ENCODE measurements at regions not wholly inside any gene's neighbourhood (a gene's known extent, or its start where the extent isn't known, plus 50 kb on each side); places are given as distances from the start of the nearest gene placed in this dataset.
"Not testable (repeated sequence)": the region's sequence is repeated elsewhere in the genome, so short reads cannot be mapped to it uniquely, and the experiment has no call there.

DNA sequence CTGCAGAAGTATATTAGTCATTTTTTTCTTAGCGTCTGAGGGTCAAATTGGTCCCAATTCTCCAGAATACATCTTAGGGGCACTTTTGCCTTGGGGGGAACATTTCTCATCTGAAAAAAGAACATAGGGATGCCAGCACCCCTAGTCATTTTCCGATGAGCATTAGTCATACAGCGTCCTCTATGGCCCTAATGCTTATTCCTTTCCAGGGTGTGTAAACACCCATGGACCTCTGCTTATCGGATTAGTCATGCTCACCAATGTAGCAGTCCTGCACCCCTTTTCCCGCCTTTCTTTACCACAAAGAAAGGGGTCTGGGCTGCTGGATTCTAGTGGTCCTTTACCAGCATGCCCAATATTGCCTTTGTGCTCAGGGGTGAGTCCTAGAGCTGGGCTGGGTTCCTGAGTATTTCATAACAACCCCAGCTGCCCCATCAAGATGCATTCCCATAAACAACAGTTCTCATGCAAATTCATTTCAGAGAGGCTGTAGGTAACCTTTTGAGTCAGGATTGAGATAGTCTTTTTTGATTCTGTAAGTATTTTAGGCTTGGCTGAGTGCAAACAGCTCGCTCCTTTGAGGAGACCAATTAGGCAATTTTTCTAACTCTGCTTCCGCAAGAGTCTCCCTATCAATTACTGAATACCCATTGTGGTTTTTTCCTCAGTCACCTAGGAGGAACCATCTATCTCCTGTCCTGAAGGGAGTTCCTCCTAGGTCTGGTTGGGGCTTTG, 142.4 kb upstream of the EPHA6 start:
- H3K27me3 ChIP-seq; H3K4me1 ChIP-seq; H3K9me3 ChIP-seq (replicated peaks); H3K4me3 ChIP-seq; H3K36me3 ChIP-seq: not testable (repeated sequence)
- peak overlapping the region; percentile 80 for H3K27ac ChIP-seq
- peak; percentile 65 to 70 for DNase-seq

DNA sequence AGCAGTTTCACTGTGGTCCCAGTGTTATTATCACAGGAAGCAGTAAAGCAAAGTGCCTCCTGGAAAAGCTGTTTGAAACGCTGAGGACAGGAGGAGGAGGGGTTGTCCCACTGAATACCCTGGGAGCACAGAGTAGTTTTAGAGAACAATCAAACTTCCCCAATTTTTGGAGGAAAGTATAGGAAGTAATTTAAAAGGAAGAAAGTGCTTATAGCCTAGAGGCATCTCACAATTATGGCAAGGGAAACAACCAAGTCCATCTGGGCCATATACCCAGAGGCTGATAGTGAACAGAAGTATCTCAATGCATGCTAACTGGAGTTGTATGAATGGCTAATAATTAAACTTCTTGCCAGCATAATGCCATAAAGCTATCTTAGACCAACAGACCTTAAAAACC, 137.2 kb upstream of the EPHA6 start:
- DNase-seq, result no peak
- no peak overlapping the region for H3K4me3 ChIP-seq
- H3K36me3 ChIP-seq, result no peaks in the 10 kb centered on the region
- H3K27me3 ChIP-seq, result no peaks in the 10 kb centered on the region
- no peak overlapping the region for H3K27ac ChIP-seq
- H3K4me1 ChIP-seq, result peaks cover 4% of the 10 kb centered on the region
- no peaks in the 10 kb centered on the region for H3K9me3 ChIP-seq (replicated peaks)

DNA sequence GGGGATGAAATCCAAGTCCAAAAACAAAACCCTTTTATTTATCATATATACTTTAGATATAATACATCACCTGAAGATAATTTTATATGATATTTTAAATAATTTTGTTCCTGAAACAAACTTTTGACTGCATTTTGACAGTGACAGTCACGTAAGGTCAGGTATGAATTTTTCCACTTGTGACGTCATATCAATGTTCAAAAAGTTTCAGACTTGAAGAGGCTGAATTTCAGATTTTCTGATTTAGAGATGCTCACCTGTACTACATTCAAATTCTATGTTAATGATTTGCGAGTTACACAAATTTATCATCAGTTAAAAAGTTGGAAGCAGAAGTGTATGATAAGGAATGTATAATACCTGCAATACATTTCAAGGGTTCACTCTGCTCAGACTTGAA, 136.1 kb upstream of the EPHA6 start:
- H3K27ac ChIP-seq, result no peak overlapping the region
- no peaks in the 10 kb centered on the region for H3K9me3 ChIP-seq (replicated peaks)
- no peak overlapping the region for H3K4me3 ChIP-seq
- H3K4me1 ChIP-seq, result no peaks in the 10 kb centered on the region
- DNase-seq, result no peak
- H3K27me3 ChIP-seq, result 0 out of 2 replicates have a peak, but pooled peaks cover under 1% of the 10 kb centered on the region
- no peaks in the 10 kb centered on the region for H3K36me3 ChIP-seq

DNA sequence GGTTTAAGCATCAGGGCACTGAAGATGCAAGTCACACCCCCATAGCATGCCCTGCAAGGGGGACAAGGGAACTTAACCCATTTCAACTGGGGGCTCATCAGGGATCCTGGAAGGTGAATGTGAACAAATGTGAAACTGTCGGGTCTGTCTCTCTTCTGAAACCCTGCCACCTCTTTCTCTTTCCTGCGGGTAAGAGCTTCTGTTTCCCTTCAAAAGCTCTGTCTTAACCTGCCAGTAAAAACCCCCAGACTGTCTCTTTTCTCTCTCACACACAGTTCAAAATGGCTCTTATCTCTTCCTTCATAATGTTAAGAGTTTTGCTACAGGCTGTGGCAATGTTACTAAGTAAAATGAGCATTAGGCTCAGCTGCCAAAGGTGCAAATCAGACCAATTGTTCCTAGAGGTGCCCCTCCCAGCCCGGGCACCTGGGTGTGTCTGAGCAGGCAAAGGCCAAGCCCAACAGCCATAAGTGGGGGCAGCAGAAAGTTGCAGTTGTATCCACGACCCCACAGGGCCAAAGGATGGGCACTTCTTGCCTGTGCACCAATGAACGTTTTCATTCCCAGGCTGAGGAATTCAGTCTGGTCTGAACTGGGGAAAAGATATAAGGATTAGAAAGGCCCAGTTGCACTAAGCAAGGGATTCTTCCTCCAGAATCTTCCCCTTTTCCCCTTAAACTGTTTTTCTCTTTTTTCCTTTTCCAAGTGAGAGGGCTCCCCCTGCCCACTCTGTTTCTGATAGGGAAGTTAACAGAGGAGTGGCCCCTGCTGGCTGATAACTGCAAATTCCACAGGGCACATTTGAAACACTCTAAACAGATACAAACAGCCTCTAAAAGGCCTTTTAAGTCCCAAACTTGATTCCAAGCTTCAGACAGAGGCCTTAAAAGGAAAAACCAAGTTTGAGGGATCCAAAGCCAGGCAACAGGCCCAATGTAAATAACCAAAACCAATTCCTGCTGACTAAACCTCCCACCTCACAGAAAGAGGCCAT, 113.8 kb upstream of the EPHA6 start:
- peak in 1 of 2 experiments; percentile 20 for DNase-seq
- H3K9me3 ChIP-seq (replicated peaks), result no peaks in the 10 kb centered on the region
- no peaks in the 10 kb centered on the region for H3K4me1 ChIP-seq
- H3K27me3 ChIP-seq, result no peaks in the 10 kb centered on the region
- no peaks in the 10 kb centered on the region for H3K36me3 ChIP-seq
- H3K27ac ChIP-seq, result no peak overlapping the region
- no peak overlapping the region for H3K4me3 ChIP-seq

DNA sequence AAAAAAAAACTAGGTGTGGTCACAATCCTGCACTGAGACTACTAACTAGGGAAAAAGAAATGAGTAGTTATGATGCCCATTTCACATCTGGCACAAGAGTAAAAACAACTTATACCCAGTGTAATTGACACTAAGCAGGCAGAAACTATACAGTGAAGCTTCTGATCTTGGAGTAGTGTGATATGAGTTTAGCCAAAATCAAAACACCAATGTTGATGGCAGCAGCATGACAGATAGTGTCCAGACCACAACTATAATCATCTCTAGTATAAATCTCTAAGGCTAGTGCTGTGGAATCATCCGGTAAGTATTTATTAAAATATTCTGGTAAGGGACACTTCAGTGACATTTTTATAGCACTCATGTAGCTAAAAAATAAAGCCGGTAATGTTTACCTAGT, 108.5 kb upstream of the EPHA6 start:
- Histone ChIP-seq H3K27me3 (no peaks in the 10 kb centered on the region), H3K4me3 (no peak overlapping the region), H3K36me3 (no peaks in the 10 kb centered on the region), H3K9me3 (replicated peaks) (no peaks in the 10 kb centered on the region), H3K27ac (no peak overlapping the region), H3K4me1 (no peaks in the 10 kb centered on the region)
- no peak for DNase-seq

DNA sequence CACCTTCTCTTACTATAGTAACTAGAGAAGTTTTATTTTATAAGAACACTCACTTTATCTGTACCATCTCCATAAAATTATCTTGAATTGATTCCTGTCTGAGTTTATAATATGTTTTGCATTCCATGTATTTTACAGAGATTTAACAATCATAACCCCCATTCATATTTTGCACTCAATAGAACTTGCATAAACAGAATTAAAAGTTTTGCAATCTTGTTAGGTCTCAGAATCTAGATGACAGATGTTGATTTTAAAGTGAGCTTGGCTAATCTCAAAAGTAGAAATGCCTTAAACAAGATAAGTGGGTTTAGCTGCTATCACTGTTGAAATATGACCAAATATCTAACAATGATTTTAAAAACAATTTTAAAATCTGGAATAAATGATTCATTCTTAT, 107.9 kb upstream of the EPHA6 start:
- H3K4me1 ChIP-seq, result no peaks in the 10 kb centered on the region
- no peak for DNase-seq
- H3K9me3 ChIP-seq (replicated peaks), result no peaks in the 10 kb centered on the region
- no peak overlapping the region for H3K4me3 ChIP-seq
- H3K36me3 ChIP-seq, result no peaks in the 10 kb centered on the region
- no peak overlapping the region for H3K27ac ChIP-seq
- H3K27me3 ChIP-seq, result no peaks in the 10 kb centered on the region

DNA sequence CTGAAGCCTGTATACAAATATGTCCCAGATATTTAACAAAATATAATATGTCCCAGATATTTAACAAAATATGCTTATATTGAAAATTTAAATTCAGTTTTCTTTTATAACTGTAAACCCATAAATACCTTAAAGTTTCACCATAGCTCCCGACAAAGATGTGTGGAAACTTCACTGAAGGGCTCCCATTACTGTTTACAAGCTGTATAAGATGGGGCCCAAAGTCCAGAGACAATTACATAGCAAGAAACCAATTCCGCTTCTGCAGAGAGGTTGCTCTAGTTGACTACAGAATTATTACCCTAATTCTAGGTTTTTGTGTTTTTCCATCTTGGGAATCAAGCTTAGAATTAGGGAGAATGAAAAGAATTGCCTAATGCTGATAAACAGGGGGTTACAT, 102.6 kb upstream of the EPHA6 start:
- Histone ChIP-seq H3K27ac (no peak overlapping the region), H3K9me3 (replicated peaks) (no peaks in the 10 kb centered on the region), H3K36me3 (no peaks in the 10 kb centered on the region), H3K4me3 (no peak overlapping the region), H3K4me1 (no peaks in the 10 kb centered on the region), H3K27me3 (no peaks in the 10 kb centered on the region)
- no peak for DNase-seq

DNA sequence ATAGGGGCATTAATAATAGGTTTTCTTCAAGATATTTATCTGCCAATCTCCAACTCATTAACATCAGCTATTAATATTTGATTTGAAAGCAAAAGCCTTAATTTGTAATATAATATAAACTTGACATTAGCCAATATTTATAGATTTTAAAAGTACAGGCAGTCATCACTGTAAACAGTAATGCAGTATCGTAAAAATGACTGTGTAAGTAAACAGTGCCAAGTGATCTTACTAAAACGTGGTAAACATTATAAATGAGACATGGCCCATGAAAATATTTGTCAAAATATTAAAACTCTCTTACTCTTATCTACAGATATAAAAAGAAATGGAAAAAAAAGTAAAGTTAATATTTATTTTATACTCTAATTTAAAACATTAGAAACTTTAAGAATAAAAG, 101.6 kb upstream of the EPHA6 start:
- Histone ChIP-seq H3K4me3 (no peak overlapping the region), H3K27ac (no peak overlapping the region), H3K4me1 (no peaks in the 10 kb centered on the region), H3K9me3 (replicated peaks) (no peaks in the 10 kb centered on the region), H3K27me3 (no peaks in the 10 kb centered on the region), H3K36me3 (no peaks in the 10 kb centered on the region)
- no peak for DNase-seq

DNA sequence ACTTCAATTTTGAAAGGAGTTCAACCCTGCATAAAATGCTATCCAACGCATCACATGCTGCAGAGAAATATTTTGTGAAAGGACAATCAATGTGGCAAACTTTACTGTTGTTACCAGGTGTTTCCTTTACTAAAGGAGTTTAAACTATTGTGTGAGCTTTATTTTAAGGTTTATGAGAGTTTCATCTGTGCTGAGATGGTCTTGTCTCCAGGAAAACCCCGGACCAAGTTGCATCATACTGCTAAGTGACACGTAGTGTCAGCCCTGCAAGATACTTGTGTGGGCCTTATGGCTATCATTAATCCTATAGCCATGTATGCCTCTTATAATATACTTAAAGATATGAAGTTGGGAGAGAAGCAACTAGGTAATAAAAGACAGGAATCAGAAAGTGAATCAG, 94.5 kb upstream of the EPHA6 start:
- no peak for DNase-seq

DNA sequence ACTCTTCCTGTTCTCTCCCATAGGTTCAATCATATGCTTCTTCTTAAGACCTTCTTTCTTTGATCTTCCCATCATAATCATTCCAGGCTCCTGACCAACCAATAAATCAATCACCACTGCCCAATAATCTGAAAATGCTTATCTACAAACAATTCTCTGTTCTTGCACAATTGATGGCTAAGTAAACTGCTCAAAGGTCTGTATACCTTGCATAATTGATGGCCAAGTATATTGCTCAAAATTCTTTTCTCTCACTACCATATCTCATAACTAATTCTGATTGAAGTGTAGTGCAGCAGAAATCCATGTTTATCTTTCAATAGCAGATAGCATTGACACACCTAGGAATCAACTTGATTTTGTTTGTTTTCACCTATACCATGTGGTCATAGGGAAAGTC, 83.4 kb upstream of the EPHA6 start:
- no peaks in the 10 kb centered on the region for H3K4me1 ChIP-seq
- H3K36me3 ChIP-seq, result no peaks in the 10 kb centered on the region
- no peaks in the 10 kb centered on the region for H3K27me3 ChIP-seq
- H3K27ac ChIP-seq, result no peak overlapping the region
- H3K9me3 ChIP-seq (replicated peaks), result no peaks in the 10 kb centered on the region
- DNase-seq, result no peak
- no peak overlapping the region for H3K4me3 ChIP-seq

More for the DNA sequence above, 94.5 kb upstream of the EPHA6 start:
- Histone ChIP-seq H3K4me1 (no peaks in the 10 kb centered on the region), H3K27me3 (no peaks in the 10 kb centered on the region), H3K4me3 (no peak overlapping the region), H3K36me3 (no peaks in the 10 kb centered on the region), H3K9me3 (replicated peaks) (no peaks in the 10 kb centered on the region), H3K27ac (no peak overlapping the region)

DNA sequence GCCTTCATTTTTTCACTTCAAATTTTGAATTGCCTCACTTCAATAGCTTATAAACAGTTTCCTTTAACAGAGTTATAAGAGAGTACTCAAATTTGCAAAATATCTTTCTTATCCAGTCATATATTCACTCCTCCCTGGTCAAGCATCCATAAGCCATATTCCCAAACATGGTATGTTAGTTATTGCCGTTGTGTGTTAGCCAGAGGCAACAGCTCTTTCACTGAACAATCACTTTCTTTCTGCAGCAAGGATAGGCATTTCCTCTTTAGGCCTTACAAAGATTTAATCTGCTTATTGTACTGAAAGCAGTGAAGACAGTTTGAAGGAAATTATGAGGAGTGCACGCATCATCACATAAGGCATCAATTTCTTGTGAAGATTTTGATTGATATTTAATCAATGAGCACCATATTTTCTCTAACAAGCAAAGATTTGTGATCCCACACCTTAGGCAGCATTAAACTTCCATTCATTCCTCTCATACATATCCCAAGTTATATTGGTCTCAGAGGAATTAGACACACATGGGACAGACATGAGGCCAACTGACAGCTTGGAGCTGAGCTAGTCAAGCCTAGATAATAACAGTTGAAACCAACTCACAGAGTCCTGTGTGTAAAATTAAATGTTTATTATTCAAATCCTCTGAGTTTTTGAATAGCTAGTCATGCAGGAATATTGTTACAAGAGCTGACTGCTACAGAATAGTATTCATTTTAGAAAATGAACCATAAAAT, 80.0 kb upstream of the EPHA6 start:
- H3K27ac ChIP-seq, result no peak overlapping the region
- no peaks in the 10 kb centered on the region for H3K27me3 ChIP-seq
- DNase-seq, result no peak
- no peaks in the 10 kb centered on the region for H3K36me3 ChIP-seq
- no peaks in the 10 kb centered on the region for H3K4me1 ChIP-seq
- H3K9me3 ChIP-seq (replicated peaks), result no peaks in the 10 kb centered on the region
- no peak overlapping the region for H3K4me3 ChIP-seq

DNA sequence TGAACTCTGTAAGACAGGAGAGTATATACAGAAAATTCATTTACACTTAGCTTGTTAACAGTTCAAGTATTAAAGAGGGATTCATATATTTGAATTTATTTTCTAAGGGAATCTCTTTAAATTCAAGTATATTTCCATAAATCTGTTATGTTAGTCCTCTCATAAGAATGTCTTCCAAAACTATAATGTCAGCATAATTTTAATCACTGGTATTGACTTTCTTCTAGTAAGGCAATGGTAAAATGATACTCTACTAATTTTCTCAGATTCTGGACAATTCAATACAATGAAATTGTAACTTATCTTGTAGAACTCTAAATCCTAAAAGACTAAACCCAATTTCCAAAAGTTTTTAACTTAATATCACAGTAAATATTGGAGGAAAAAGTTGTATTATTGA, 66.3 kb upstream of the EPHA6 start:
- Histone ChIP-seq H3K27ac (no peak overlapping the region), H3K4me1 (no peaks in the 10 kb centered on the region), H3K4me3 (no peak overlapping the region), H3K27me3 (no peaks in the 10 kb centered on the region), H3K36me3 (no peaks in the 10 kb centered on the region), H3K9me3 (replicated peaks) (no peaks in the 10 kb centered on the region)
- no peak for DNase-seq

DNA sequence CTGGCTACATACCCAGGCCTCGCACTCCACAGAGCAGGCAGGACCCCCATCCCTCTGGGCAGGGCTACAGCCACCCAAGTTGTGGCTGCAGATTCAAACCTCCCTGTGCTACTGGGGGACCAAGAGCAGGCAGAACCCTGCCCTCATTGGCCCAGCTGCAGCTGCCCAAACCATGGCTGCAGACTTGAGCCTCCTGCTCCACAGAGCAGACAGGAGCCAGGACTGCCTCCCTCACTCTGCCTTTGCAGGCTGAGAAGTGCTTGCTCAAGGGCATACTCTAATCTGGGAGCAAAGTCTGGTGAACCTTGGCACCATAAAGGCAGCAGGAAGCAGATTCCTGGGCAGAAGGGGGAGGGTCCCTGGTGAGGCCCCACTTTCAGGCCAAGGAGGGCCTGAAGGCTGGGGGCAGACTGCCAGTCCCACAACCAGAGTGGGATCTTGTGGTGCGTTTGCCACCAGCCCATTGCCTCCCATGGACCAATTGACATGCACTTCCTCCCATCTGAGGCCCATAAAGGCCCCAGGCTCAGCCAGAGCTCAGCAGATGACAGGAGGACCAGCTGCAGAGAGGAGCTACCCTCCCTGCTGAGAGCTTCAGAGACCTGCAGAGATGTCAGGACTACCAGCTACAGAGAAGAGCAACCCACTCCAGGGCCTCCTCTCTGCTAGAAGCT, 64.2 kb upstream of the EPHA6 start:
- DNase-seq, result no peak
- no peaks in the 10 kb centered on the region for H3K27me3 ChIP-seq
- no peaks in the 10 kb centered on the region for H3K4me1 ChIP-seq
- no peaks in the 10 kb centered on the region for H3K9me3 ChIP-seq (replicated peaks)
- no peaks in the 10 kb centered on the region for H3K36me3 ChIP-seq
- no peak overlapping the region for H3K27ac ChIP-seq
- H3K4me3 ChIP-seq, result no peak overlapping the region

DNA sequence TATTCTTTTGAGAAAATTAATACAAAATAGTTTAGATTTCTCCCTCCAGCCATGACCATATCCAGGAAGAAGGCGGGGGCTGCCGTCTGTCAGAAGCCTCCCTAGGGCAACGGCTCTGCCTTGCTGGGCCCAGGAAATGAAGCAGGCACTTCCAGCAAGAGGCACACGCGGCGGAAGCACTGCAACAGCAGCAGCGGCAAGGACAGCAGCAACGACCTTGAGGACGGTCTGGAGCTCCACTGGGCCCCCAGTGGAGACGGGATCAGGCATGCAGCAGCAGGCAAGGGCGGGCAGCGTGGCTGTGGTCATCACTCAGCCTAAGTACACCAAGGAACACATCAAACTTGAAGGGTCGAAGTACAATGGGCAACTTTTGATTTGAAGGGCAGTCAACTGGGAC, 61.3 kb upstream of the EPHA6 start:
- no peaks in the 10 kb centered on the region for H3K36me3 ChIP-seq
- no peaks in the 10 kb centered on the region for H3K4me1 ChIP-seq
- H3K4me3 ChIP-seq, result no peak overlapping the region
- no peaks in the 10 kb centered on the region for H3K9me3 ChIP-seq (replicated peaks)
- no peak for DNase-seq
- H3K27me3 ChIP-seq, result no peaks in the 10 kb centered on the region
- no peak overlapping the region for H3K27ac ChIP-seq
